GM12878 (cell line): ENCODE measurements at regions not wholly inside any gene's neighbourhood (a gene's known extent, or its start where the extent isn't known, plus 50 kb on each side); places are given as distances from the start of the nearest gene placed in this dataset.

Experiments used
- ATAC-seq: fragments of 200-7000 bp; cut with Tn5 transposase; 3 replicates; pipeline ENCODE4 v1.9.1; 2020; ENCODE audit warnings: mild to moderate bottlenecking, moderate library complexity
- BruUV-seq: library from RNA; stranded (reverse); fragments of 400-500 nt; replicated peaks from 2 replicates; lab custom pipeline; 2021; lab: Mats Ljungman, UMichigan
- CTCF ChIA-PET: fragments of 300-600 bp; sonication (Branson Sonifier 250); formaldehyde crosslinking; extraction: SDS; loops from one replicate; lab custom pipeline; 2021; ENCODE audit warnings: inconsistent platforms; lab: Yijun Ruan, JAX
- POLR2A ChIA-PET: fragments of 350-600 bp; formaldehyde crosslinking; extraction: SDS; loops from one replicate; lab custom pipeline; 2021; ENCODE audit warnings: inconsistent platforms; lab: Charles Lee
- RAD21 ChIA-PET: fragments of 300-600 bp; sonication (Branson Sonifier 250); formaldehyde crosslinking; loops from one replicate; lab custom pipeline; 2023; ENCODE audit warnings: antibody characterized with exemption; ENCODE audit not compliant: unreplicated experiment; lab: Charles Lee
- SMC1A ChIA-PET: fragments of 300-600 bp; sonication (Branson Sonifier 250); formaldehyde crosslinking; loops from one replicate; lab custom pipeline; 2023; ENCODE audit not compliant: unreplicated experiment, uncharacterized antibody; lab: Charles Lee
- DNase-seq: peaks from one replicate; pipeline ENCODE4 v3.0.0-alpha.2; 2011; ENCODE audit warnings: low read depth, low spot score
- FAIRE-seq: peaks from 3 replicates; lab custom pipeline; 2011; peaks lifted over from hg19 to GRCh38; lab: Jason Lieb, UNC
- H2AFZ ChIP-seq: 2 replicates; pipeline ENCODE4 v1.6.0; 2011; ENCODE audit warnings: low read depth, low read length, control low read depth; ENCODE audit not compliant: control insufficient read depth
- H3K27ac ChIP-seq: 2 replicates; pipeline ENCODE4 v1.5.1; 2011; ENCODE audit warnings: control low read depth; ENCODE audit not compliant: control insufficient read depth, insufficient read depth
- H3K27me3 ChIP-seq, 2 experiments: replicated peaks in 1 of 2; 2 replicates each; pipeline versions ENCODE4 v1.6.0 to v1.6.1; 2011; ENCODE audit warnings: low read length in 1 of 2; ENCODE audit not compliant: control insufficient read depth in 2 of 2, insufficient read depth in 2 of 2
- H3K36me3 ChIP-seq, 2 experiments: 2 replicates each; pipeline ENCODE4 v1.5.1; 2011; ENCODE audit warnings: low read length in 1 of 2; ENCODE audit not compliant: control insufficient read depth in 2 of 2, insufficient read depth in 2 of 2
- H3K4me1 ChIP-seq: 2 replicates; pipeline ENCODE4 v1.6.1; 2011; ENCODE audit warnings: mild to moderate bottlenecking, low read length, moderate library complexity, mixed read lengths; ENCODE audit not compliant: control insufficient read depth, insufficient read depth
- H3K4me2 ChIP-seq: 2 replicates; pipeline ENCODE4 v1.6.0; 2011; ENCODE audit warnings: control low read depth; ENCODE audit not compliant: control insufficient read depth, insufficient read depth
- H3K4me3 ChIP-seq: fragments of 200-600 bp; sonication (generic); 2 replicates; pipeline ENCODE4 v1.5.1; 2016
- H3K79me2 ChIP-seq: 2 replicates; pipeline ENCODE4 v1.6.0; 2011; ENCODE audit warnings: low read length; ENCODE audit not compliant: control insufficient read depth, insufficient read depth
- H3K9ac ChIP-seq: 2 replicates; pipeline ENCODE4 v1.8.0; 2011; ENCODE audit warnings: low read length, control low read depth, mixed read lengths; ENCODE audit not compliant: control insufficient read depth, insufficient read depth
- H3K9me3 ChIP-seq: replicated peaks from 3 replicates; pipeline ENCODE4 v1.5.1; 2011; ENCODE audit warnings: mild to moderate bottlenecking, low read length; ENCODE audit not compliant: control insufficient read depth, insufficient read depth
- H4K20me1 ChIP-seq: 2 replicates; pipeline ENCODE4 v1.6.0; 2011; ENCODE audit not compliant: control insufficient read depth, insufficient read depth
- BCLAF1 ChIP-seq: fragments of 450-650 bp; IDR thresholded peaks from 2 replicates; pipeline ENCODE4 v1.6.1; 2017; ENCODE audit warnings: antibody characterized with exemption, mild to moderate bottlenecking, moderate library complexity
- CHD1 ChIP-seq: IDR thresholded peaks from 2 replicates; pipeline ENCODE4 v1.6.1; 2012; ENCODE audit warnings: low read depth, low read length, improper control_type of control experiment
- CHD4 ChIP-seq: fragments of 200-600 bp; sonication (generic); IDR thresholded peaks from 2 replicates; pipeline ENCODE4 v1.6.1; 2016; ENCODE audit warnings: mild to moderate bottlenecking
- ETV6 ChIP-seq, 2 experiments: fragments of 450-650 bp in 1 of 2; IDR thresholded peaks in 1 of 2; conservative IDR thresholded peaks in 1 of 2; 2 replicates each; pipeline ENCODE4 v1.6.1; 2014; ENCODE audit warnings: antibody characterized with exemption in 1 of 2, borderline replicate concordance in 1 of 2, low read depth in 1 of 2, mild to moderate bottlenecking in 1 of 2, moderate library complexity in 1 of 2
- IRF5 ChIP-seq: fragments of 450-650 bp; IDR thresholded peaks from 2 replicates; pipeline ENCODE4 v1.6.1; 2017; ENCODE audit warnings: borderline replicate concordance
- MYC ChIP-seq: IDR thresholded peaks from 2 replicates; pipeline ENCODE4 v1.6.1; 2011; ENCODE audit warnings: mild to moderate bottlenecking, low read length, moderate library complexity, inconsistent platforms; ENCODE audit not compliant: insufficient read depth, insufficient replicate concordance, insufficient read length, severe bottlenecking
- NR2C1 ChIP-seq: fragments of 450-650 bp; IDR thresholded peaks from 2 replicates; pipeline ENCODE4 v1.6.1; 2017; ENCODE audit warnings: antibody characterized with exemption, mild to moderate bottlenecking, moderate library complexity
- RAD21 ChIP-seq: IDR thresholded peaks from 2 replicates; pipeline ENCODE4 v1.6.1; 2011; ENCODE audit warnings: mild to moderate bottlenecking, low read depth, low read length, moderate library complexity; ENCODE audit not compliant: insufficient read depth
- RAD51 ChIP-seq: fragments of 450-650 bp; IDR thresholded peaks from 2 replicates; pipeline ENCODE4 v1.6.1; 2016; ENCODE audit warnings: moderate library complexity, mild to moderate bottlenecking, inconsistent platforms
- SKIL ChIP-seq: fragments of 450-650 bp; IDR thresholded peaks from 2 replicates; pipeline ENCODE4 v1.6.1; 2017; ENCODE audit warnings: mild to moderate bottlenecking, low read depth, inconsistent platforms; ENCODE audit not compliant: poor library complexity, severe bottlenecking
- SRF ChIP-seq, 2 experiments: IDR thresholded peaks; 2 replicates each; pipeline ENCODE4 v1.6.1; 2011; ENCODE audit warnings: low read depth in 2 of 2, low read length in 2 of 2, mild to moderate bottlenecking in 1 of 2, moderate library complexity in 1 of 2
- USF1 ChIP-seq: IDR thresholded peaks from 2 replicates; pipeline ENCODE4 v1.6.1; 2011; ENCODE audit warnings: borderline replicate concordance, low read depth, mild to moderate bottlenecking, moderate library complexity, mixed read lengths, low read length; ENCODE audit not compliant: insufficient read depth; ENCODE audit errors: extremely low read length
- ZNF217 ChIP-seq: fragments of 450-650 bp; IDR thresholded peaks from 2 replicates; pipeline ENCODE4 v1.6.1; 2017; ENCODE audit warnings: antibody characterized with exemption, mild to moderate bottlenecking
- ZNF24 ChIP-seq: fragments of 450-650 bp; IDR thresholded peaks from 2 replicates; pipeline ENCODE4 v1.6.1; 2017; ENCODE audit warnings: antibody characterized with exemption, mild to moderate bottlenecking
- WGBS: methylation state at CpG from one replicate; pipeline ENCODE4 v1.1.6; 2016; ENCODE audit warnings: low lambda C conversion rate; ENCODE audit not compliant: insufficient replicate concordance, insufficient coverage; ENCODE audit errors: missing lambda C conversion rate; 5-methylcytosine and 5-hydroxymethylcytosine counted together
- in situ Hi-C: fragments of 300-500 bp; cut with MboI; formaldehyde crosslinking; loops from 9 replicates; pipeline ENCODE4 v1.14.3; 2018; ENCODE audit warnings: mixed read lengths
- intact Hi-C: fragments of 100-400 bp; cut with micrococcal nuclease; formaldehyde crosslinking; loops from one replicate; pipeline ENCODE4 v1.14.2; 2022; ENCODE audit not compliant: unreplicated experiment

- SMC1A ChIA-PET, result interaction anchor here (0.8 to 4.3 kb wide), 11 partner anchors 9 to 102 kb away, joined by 3 to 18 read pairs (median 4); no protein-coding TSS in a partner anchor
- DNase-seq (no peak), ATAC-seq (peak; percentile 42), FAIRE-seq (no peak)
- H2AFZ ChIP-seq, result no peak overlapping the region
- no peak overlapping the region for H3K27ac ChIP-seq
- in situ Hi-C loops, result no loop called here
- H3K4me2 ChIP-seq, result no peak overlapping the region
- peaks cover 0 to 4% of the 10 kb centered on the region in 2 experiments; a peak in 2 of 4 replicates for H3K36me3 ChIP-seq
- 96% methylated on average over 4 of the region's 4 CpGs for WGBS
- intact Hi-C loops, result loop anchor here (10.0 kb wide), 2 partner anchors 98 to 102 kb away; no protein-coding TSS in a partner anchor
- no peaks in the 10 kb centered on the region for H4K20me1 ChIP-seq
- H3K79me2 ChIP-seq, result no peaks in the 10 kb centered on the region
- H3K9me3 ChIP-seq, result no peaks in the 10 kb centered on the region
- BruUV-seq, result no TSS peak
- H3K4me1 ChIP-seq, result no peaks in the 10 kb centered on the region
- no peak for TF ChIP-seq CHD4
- TF ChIP-seq CHD1, result no peak
- no peak for TF ChIP-seq ZNF217
- TF ChIP-seq ZNF24, result no peak
- no peak for TF ChIP-seq ETV6 (conservative IDR thresholded peaks at IDR 0.05 in 1 of 2, IDR thresholded peaks at IDR 0.05 in 1 of 2; ENCODE audit: borderline replicate concordance in 1 of 2, low read depth in 1 of 2)
- TF ChIP-seq MYC, result no peak
- TF ChIP-seq RAD51, result no peak
- TF ChIP-seq SKIL, result no peak
- no peak for TF ChIP-seq IRF5
- TF ChIP-seq RAD21, result no peak
- TF ChIP-seq USF1, result no peak
- TF ChIP-seq BCLAF1, result no peak
- TF ChIP-seq NR2C1, result no peak
- no peak for TF ChIP-seq SRF (IDR thresholded peaks at IDR 0.05; ENCODE audit: low read depth in 2 of 2, low read length in 2 of 2)
- H3K4me3 ChIP-seq, result no peak overlapping the region
- no peak overlapping the region for H3K9ac ChIP-seq
- RAD21 ChIA-PET, result interaction anchor here (0.7 to 2.1 kb wide), 4 partner anchors 41 to 103 kb away, joined by 3 to 6 read pairs (median 4); no protein-coding TSS in a partner anchor
- H3K27me3 ChIP-seq, result no peaks in the 10 kb centered on the region
- POLR2A ChIA-PET, result interaction anchor here (1.0 to 1.2 kb wide), 3 partner anchors 12 to 69 kb away, joined by 3 to 4 read pairs (median 3); no protein-coding TSS in a partner anchor
- CTCF ChIA-PET, result interaction anchor here (0.9 to 6.1 kb wide), 5 partner anchors 10 to 102 kb away, joined by 3 to 30 read pairs (median 4); no protein-coding TSS in a partner anchor
Observed at GRCh38 chr7:22952306-22953015, 61.5 kb downstream of the HYCC1 start.
